HG03342 (cell line): ENCODE measurements at regions not wholly inside any gene's neighbourhood (a gene's known extent, or its start where the extent isn't known, plus 50 kb on each side); places are given as distances from the start of the nearest gene placed in this dataset.
"Not testable (repeated sequence)": the region's sequence is repeated elsewhere in the genome, so short reads cannot be mapped to it uniquely, and the experiment has no call there.

Source experiments
- ATAC-seq: cut with Tn5 transposase; IDR thresholded peaks from one replicate; pipeline ENCODE4 v1.9.1; 2021; ENCODE audit warnings: mild to moderate bottlenecking, moderate library complexity; ENCODE audit not compliant: unreplicated experiment

- no peak for ATAC-seq
Observed at GRCh38 chr6:91281901-91282300, 695.0 kb upstream of the MAP3K7 start.

GRCh38 chr6:91280494-91280830 lies 693.6 kb upstream of the MAP3K7 start:
- ATAC-seq = no peak

GRCh38 chr6:91279740-91280493 lies 693.0 kb upstream of the MAP3K7 start:
- ATAC-seq = no peak

- no peak for ATAC-seq
Observed at GRCh38 chr6:91278416-91278815, 691.5 kb upstream of the MAP3K7 start.

- ATAC-seq = peak; percentile 79
Observed at GRCh38 chr6:91276315-91276714, 689.4 kb upstream of the MAP3K7 start.

- ATAC-seq = no peak
Observed at GRCh38 chr6:91273729-91274128, 686.9 kb upstream of the MAP3K7 start.

- no peak for ATAC-seq
Observed at GRCh38 chr6:91271807-91272206, 684.9 kb upstream of the MAP3K7 start.

- ATAC-seq = no peak
Observed at GRCh38 chr6:91268941-91269340, 682.1 kb upstream of the MAP3K7 start.

- no peak for ATAC-seq
Observed at GRCh38 chr6:91267246-91267645, 680.4 kb upstream of the MAP3K7 start.

GRCh38 chr6:91266156-91266555 lies 679.3 kb upstream of the MAP3K7 start:
- ATAC-seq = no peak

- no peak for ATAC-seq
Observed at GRCh38 chr6:91243436-91243835, 656.6 kb upstream of the MAP3K7 start.

GRCh38 chr6:91242614-91242949 lies 655.7 kb upstream of the MAP3K7 start:
- no peak for ATAC-seq

GRCh38 chr6:91241946-91242613 lies 655.2 kb upstream of the MAP3K7 start:
- no peak for ATAC-seq

GRCh38 chr6:91240878-91241603 lies 654.2 kb upstream of the MAP3K7 start:
- ATAC-seq = peak; percentile 91

- no peak for ATAC-seq
Observed at GRCh38 chr6:91221072-91221720, 634.3 kb upstream of the MAP3K7 start.

GRCh38 chr6:91213229-91213901 lies 626.5 kb upstream of the MAP3K7 start:
- no peak for ATAC-seq

- no peak for ATAC-seq
Observed at GRCh38 chr6:91198588-91199255, 611.9 kb upstream of the MAP3K7 start.

- no peak for ATAC-seq
Observed at GRCh38 chr6:91196729-91197128, 609.9 kb upstream of the MAP3K7 start.

- no peak for ATAC-seq
Observed at GRCh38 chr6:91193446-91193845, 606.6 kb upstream of the MAP3K7 start.

GRCh38 chr6:91190041-91190440 lies 603.2 kb upstream of the MAP3K7 start:
- not testable (repeated sequence) for ATAC-seq
